ENCODE measurements at regions not wholly inside any gene's neighbourhood (a gene's known extent, or its start where the extent isn't known, plus 50 kb on each side); places are given as distances from the start of the nearest gene placed in this dataset.

DNA sequence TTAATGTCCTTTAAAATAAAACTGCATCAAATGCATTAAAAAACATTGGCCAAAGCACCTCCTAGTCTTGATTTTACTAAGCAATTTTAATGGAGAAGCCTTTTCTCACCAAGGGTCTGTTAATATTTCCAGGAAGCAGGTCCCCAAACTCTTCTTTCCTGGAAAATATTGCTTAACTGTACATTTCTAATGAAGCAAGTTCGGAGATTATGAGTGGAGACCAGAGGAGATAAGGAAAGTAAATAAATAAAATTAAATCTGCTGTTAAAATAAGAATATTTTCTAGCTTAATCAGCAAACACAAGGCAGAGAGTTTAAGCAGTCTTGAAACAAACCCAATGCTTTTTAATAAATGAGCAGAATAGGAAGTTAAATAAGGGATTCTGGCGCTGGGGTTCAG, 322.4 kb downstream of the PTEN start:
- Histone ChIP-seq H3K9me3 (ENCODE audit: control insufficient read depth, insufficient read depth, low read depth, low read length) (no peaks in the 10 kb centered on the region), H3K4me1 (ENCODE audit: control insufficient read depth, insufficient read depth, low read length) (no peaks in the 10 kb centered on the region), H3K4me3 (ENCODE audit: low read depth in 2 of 2, low read length in 2 of 2) (no peak overlapping the region), H3K27me3 (ENCODE audit: control insufficient read depth, insufficient read depth, low read length) (no peaks in the 10 kb centered on the region; the same call in 1 of the 2 replicates), H3K27ac (ENCODE audit: low read length) (no peak overlapping the region), H3K36me3 (ENCODE audit: control insufficient read depth, insufficient read depth, low read length) (no peaks in the 10 kb centered on the region)
- no TSS peak for BruUV-seq (replicated peaks)
- intact Hi-C loops (cut with micrococcal nuclease; ENCODE audit: unreplicated experiment) (no loop called here), in situ Hi-C loops (cut with HindIII; ENCODE audit: low pct_unique_long_range_greater_than_20kb, low sequenced_read_pairs) (no loop called here)
- DNase-seq (ENCODE audit: low read depth, low spot score) = no peak
- CTCF ChIA-PET = no interaction called here
- TF ChIP-seq POLR2AphosphoS5 (IDR thresholded peaks at IDR 0.05; ENCODE audit: low read depth, low read length) = no peak
- TF ChIP-seq, protein P1, sequence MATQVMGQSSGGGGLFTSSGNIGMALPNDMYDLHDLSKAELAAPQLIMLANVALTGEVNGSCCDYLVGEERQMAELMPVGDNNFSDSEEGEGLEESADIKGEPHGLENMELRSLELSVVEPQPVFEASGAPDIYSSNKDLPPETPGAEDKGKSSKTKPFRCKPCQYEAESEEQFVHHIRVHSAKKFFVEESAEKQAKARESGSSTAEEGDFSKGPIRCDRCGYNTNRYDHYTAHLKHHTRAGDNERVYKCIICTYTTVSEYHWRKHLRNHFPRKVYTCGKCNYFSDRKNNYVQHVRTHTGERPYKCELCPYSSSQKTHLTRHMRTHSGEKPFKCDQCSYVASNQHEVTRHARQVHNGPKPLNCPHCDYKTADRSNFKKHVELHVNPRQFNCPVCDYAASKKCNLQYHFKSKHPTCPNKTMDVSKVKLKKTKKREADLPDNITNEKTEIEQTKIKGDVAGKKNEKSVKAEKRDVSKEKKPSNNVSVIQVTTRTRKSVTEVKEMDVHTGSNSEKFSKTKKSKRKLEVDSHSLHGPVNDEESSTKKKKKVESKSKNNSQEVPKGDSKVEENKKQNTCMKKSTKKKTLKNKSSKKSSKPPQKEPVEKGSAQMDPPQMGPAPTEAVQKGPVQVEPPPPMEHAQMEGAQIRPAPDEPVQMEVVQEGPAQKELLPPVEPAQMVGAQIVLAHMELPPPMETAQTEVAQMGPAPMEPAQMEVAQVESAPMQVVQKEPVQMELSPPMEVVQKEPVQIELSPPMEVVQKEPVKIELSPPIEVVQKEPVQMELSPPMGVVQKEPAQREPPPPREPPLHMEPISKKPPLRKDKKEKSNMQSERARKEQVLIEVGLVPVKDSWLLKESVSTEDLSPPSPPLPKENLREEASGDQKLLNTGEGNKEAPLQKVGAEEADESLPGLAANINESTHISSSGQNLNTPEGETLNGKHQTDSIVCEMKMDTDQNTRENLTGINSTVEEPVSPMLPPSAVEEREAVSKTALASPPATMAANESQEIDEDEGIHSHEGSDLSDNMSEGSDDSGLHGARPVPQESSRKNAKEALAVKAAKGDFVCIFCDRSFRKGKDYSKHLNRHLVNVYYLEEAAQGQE (IDR thresholded peaks at IDR 0.05; ENCODE audit: insufficient read depth in 1 of 2, low read depth in 2 of 2, low read length in 1 of 2) = no peak
- no peak for TF ChIP-seq SIN3A (IDR thresholded peaks at IDR 0.05; ENCODE audit: borderline replicate concordance, insufficient read depth, low read depth, low read length)
- ATAC-seq = no peak
- POLR2A ChIA-PET = no interaction called here

DNA sequence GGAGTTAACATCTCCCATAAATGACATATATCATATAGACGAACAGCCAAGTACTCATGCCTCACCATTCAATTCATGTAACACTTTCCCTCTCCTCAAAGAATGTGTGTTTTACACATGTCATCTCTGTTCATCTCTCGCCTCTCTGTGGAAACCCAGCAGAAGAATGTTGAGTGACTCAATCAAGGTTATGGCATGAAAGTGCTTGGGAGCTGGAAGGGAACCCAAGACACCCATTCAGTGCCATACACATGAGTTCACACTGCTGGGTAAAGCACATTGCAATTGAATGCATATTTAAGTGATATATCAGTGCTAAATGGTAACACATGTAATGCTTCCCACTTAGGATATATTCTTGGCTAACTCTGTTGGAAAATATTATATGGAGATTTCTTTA, 322.9 kb downstream of the PTEN start:
- Histone ChIP-seq H3K4me3 (ENCODE audit: low read depth in 2 of 2, low read length in 2 of 2) (no peak overlapping the region), H3K27me3 (ENCODE audit: control insufficient read depth, insufficient read depth, low read length) (peaks cover under 1% of the 10 kb centered on the region; the same call in 1 of the 2 replicates), H3K27ac (ENCODE audit: low read length) (no peak overlapping the region), H3K4me1 (ENCODE audit: control insufficient read depth, insufficient read depth, low read length) (no peaks in the 10 kb centered on the region), H3K36me3 (ENCODE audit: control insufficient read depth, insufficient read depth, low read length) (no peaks in the 10 kb centered on the region), H3K9me3 (ENCODE audit: control insufficient read depth, insufficient read depth, low read depth, low read length) (no peaks in the 10 kb centered on the region)
- POLR2A ChIA-PET = no interaction called here
- CTCF ChIA-PET = no interaction called here
- intact Hi-C loops (cut with micrococcal nuclease; ENCODE audit: unreplicated experiment) (no loop called here), in situ Hi-C loops (cut with HindIII; ENCODE audit: low pct_unique_long_range_greater_than_20kb, low sequenced_read_pairs) (no loop called here)
- no TSS peak for BruUV-seq (replicated peaks)
- ATAC-seq = no peak
- no peak for DNase-seq (ENCODE audit: low read depth, low spot score)
- TF ChIP-seq, protein P2, sequence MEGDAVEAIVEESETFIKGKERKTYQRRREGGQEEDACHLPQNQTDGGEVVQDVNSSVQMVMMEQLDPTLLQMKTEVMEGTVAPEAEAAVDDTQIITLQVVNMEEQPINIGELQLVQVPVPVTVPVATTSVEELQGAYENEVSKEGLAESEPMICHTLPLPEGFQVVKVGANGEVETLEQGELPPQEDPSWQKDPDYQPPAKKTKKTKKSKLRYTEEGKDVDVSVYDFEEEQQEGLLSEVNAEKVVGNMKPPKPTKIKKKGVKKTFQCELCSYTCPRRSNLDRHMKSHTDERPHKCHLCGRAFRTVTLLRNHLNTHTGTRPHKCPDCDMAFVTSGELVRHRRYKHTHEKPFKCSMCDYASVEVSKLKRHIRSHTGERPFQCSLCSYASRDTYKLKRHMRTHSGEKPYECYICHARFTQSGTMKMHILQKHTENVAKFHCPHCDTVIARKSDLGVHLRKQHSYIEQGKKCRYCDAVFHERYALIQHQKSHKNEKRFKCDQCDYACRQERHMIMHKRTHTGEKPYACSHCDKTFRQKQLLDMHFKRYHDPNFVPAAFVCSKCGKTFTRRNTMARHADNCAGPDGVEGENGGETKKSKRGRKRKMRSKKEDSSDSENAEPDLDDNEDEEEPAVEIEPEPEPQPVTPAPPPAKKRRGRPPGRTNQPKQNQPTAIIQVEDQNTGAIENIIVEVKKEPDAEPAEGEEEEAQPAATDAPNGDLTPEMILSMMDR (IDR thresholded peaks at IDR 0.05) = no peak
- no peak for TF ChIP-seq SIN3A (IDR thresholded peaks at IDR 0.05; ENCODE audit: borderline replicate concordance, insufficient read depth, low read depth, low read length)
- TF ChIP-seq, protein P1 (IDR thresholded peaks at IDR 0.05; ENCODE audit: insufficient read depth in 1 of 2, low read depth in 2 of 2, low read length in 1 of 2) = no peak

Measured in Panc1 (cell line).